Thoracic aorta (tissue), 2 donors: ENCODE measurements at regions not wholly inside any gene's neighbourhood (a gene's known extent, or its start where the extent isn't known, plus 50 kb on each side); places are given as distances from the start of the nearest gene placed in this dataset.
"Not testable (repeated sequence)": the region's sequence is repeated elsewhere in the genome, so short reads cannot be mapped to it uniquely, and the experiment has no call there.

Experiments used
- ATAC-seq: fragments of 150-250 bp; one replicate; pipeline ENCODE4 v1.8.0; 2017; ENCODE audit warnings: low read depth; ENCODE audit not compliant: insufficient number of reproducible peaks, low FRiP score
- DNase-seq: peaks from one replicate; pipeline ENCODE4 v3.0.0-alpha.2; 2020; ENCODE audit warnings: low spot score
- H3K27ac ChIP-seq, 2 donors: fragments of 200-600 bp; sonication (generic); 1 replicate in 1 of 2; 2 replicates in 1 of 2; pipeline ENCODE4 v1.5.1; 2016; ENCODE audit warnings: mild to moderate bottlenecking in 2 of 2, moderate library complexity in 2 of 2
- H3K27me3 ChIP-seq: fragments of 200-600 bp; sonication (generic); replicated peaks from 2 replicates; pipeline ENCODE4 v1.6.0; 2016; ENCODE audit warnings: mild to moderate bottlenecking; ENCODE audit not compliant: insufficient read depth
- H3K36me3 ChIP-seq: fragments of 200-600 bp; sonication (generic); one replicate; pipeline ENCODE4 v1.5.1; 2016
- H3K4me1 ChIP-seq, 2 donors: fragments of 200-600 bp; sonication (generic); 1 replicate in 1 of 2; 2 replicates in 1 of 2; pipeline versions ENCODE4 v1.5.1 to v1.6.0; 2016; ENCODE audit warnings: low read depth in 2 of 2, mild to moderate bottlenecking in 1 of 2; ENCODE audit not compliant: control insufficient read depth in 1 of 2
- H3K4me3 ChIP-seq: fragments of 200-600 bp; sonication (generic); 2 replicates; pipeline ENCODE4 v1.5.1; 2016; ENCODE audit warnings: mild to moderate bottlenecking
- H3K9me3 ChIP-seq: fragments of 200-600 bp; sonication (generic); 2 replicates; pipeline ENCODE4 v1.5.1; 2016
- CTCF ChIP-seq: fragments of 200-600 bp; sonication (generic); IDR thresholded peaks from one replicate; pipeline ENCODE4 v1.5.1; 2019; ENCODE audit warnings: antibody characterized with exemption

DNA sequence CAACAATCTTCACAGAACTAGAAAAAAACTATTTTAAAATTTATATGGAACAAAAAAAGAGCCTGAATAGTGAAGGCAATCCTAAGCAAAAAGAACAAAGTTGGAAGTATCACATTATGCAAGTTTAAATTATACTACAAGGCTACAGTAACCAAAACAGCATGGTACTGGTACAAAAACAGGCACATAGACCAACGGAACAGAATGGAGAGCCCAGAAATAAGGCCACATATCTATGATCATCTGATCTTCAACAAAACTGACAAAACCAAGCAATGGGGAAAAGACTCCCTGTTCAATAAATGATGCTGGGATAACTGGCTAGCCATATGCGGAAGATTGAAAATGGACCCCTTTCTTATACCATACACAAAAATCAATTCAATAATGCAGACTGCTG, 74.4 kb upstream of the RTN4 start:
- not testable (repeated sequence) for DNase-seq, H3K36me3 ChIP-seq, H3K27me3 ChIP-seq, H3K4me3 ChIP-seq, ATAC-seq, H3K27ac ChIP-seq, H3K9me3 ChIP-seq
- peaks cover 3 to 30% of the 10 kb centered on the region in 2 donors for H3K4me1 ChIP-seq

- DNase-seq, result no peak
- H3K27me3 ChIP-seq, result no peaks in the 10 kb centered on the region
- no peak overlapping the region for H3K4me3 ChIP-seq
- no peaks in the 10 kb centered on the region for H3K36me3 ChIP-seq
- H3K4me1 ChIP-seq, result peaks cover 3 to 33% of the 10 kb centered on the region in 2 donors
- ATAC-seq, result no peak
- H3K27ac ChIP-seq, result no peak overlapping the region
- no peaks in the 10 kb centered on the region for H3K9me3 ChIP-seq
- TF ChIP-seq CTCF, result no peak
These were observed 73.6 kb upstream of the RTN4 start for GRCh38 chr2:55123851-55124269.

- Histone ChIP-seq H3K27me3 (no peaks in the 10 kb centered on the region), H3K36me3 (no peaks in the 10 kb centered on the region), H3K9me3 (no peaks in the 10 kb centered on the region), H3K27ac (peak overlapping the region; percentile 38 to 70), H3K4me3 (peak overlapping the region; percentile 17), H3K4me1 (peaks cover 3 to 33% of the 10 kb centered on the region in 2 donors)
- DNase-seq (no peak), ATAC-seq (no peak)
- TF ChIP-seq CTCF, result no peak
These were observed 70.5 kb upstream of the RTN4 start for GRCh38 chr2:55120634-55121359.

DNA sequence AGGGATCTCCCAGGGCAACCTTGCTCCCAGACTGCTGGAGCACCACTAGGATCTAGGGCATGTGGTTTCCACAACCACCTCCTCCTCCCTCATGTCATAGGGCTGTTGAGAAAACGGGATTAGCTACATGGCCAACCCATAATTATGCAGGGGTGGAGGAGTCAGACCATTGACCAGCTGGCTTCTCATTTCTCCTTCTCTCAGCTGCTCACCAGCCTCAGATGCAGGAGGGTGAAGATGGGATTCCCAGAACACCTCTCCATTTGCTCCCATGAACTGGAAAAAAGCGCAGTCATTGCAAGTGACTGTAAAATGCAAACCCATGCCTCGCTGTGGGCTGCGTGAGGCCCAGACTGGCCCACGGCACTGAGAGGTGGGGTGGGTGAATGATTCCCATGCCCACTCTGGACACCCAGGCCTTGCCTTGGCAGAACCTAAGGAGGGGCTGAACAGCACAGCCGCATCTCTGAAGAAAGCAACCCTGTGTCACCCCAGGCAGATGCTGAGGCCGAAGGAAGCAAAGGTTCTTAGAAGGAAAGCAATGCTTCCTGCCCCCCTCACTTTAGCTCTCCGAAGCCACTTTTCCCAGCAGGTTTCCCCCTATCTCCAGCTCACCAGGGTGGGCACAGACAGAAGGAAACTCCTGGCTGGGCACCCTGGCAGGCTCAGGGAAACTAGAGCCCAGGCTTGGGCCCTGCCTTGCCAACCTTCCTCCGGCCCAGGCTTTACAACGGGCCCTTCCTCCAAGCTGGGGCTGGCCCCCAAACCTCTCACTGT, 69.6 kb upstream of the RTN4 start:
- Histone ChIP-seq H3K9me3 (no peaks in the 10 kb centered on the region), H3K27me3 (no peaks in the 10 kb centered on the region), H3K27ac (peak overlapping the region; percentile 38 to 70), H3K4me1 (peaks cover 3 to 33% of the 10 kb centered on the region in 2 donors), H3K36me3 (no peaks in the 10 kb centered on the region), H3K4me3 (no peak overlapping the region)
- no peak for DNase-seq
- TF ChIP-seq CTCF, result no peak
- ATAC-seq, result no peak

GRCh38 chr2:55118643-55119083, 68.4 kb upstream of the RTN4 start:
- H3K4me1 ChIP-seq, result peaks cover 3 to 37% of the 10 kb centered on the region in 2 donors
- H3K27me3 ChIP-seq, result no peaks in the 10 kb centered on the region
- no peak overlapping the region for H3K27ac ChIP-seq
- ATAC-seq (no peak), DNase-seq (no peak)
- no peaks in the 10 kb centered on the region for H3K9me3 ChIP-seq
- no peak for TF ChIP-seq CTCF
- H3K36me3 ChIP-seq, result no peaks in the 10 kb centered on the region
- H3K4me3 ChIP-seq, result no peak overlapping the region
